ENCODE measurements at regions not wholly inside any gene's neighbourhood (a gene's known extent, or its start where the extent isn't known, plus 50 kb on each side); places are given as distances from the start of the nearest gene placed in this dataset.

DNA sequence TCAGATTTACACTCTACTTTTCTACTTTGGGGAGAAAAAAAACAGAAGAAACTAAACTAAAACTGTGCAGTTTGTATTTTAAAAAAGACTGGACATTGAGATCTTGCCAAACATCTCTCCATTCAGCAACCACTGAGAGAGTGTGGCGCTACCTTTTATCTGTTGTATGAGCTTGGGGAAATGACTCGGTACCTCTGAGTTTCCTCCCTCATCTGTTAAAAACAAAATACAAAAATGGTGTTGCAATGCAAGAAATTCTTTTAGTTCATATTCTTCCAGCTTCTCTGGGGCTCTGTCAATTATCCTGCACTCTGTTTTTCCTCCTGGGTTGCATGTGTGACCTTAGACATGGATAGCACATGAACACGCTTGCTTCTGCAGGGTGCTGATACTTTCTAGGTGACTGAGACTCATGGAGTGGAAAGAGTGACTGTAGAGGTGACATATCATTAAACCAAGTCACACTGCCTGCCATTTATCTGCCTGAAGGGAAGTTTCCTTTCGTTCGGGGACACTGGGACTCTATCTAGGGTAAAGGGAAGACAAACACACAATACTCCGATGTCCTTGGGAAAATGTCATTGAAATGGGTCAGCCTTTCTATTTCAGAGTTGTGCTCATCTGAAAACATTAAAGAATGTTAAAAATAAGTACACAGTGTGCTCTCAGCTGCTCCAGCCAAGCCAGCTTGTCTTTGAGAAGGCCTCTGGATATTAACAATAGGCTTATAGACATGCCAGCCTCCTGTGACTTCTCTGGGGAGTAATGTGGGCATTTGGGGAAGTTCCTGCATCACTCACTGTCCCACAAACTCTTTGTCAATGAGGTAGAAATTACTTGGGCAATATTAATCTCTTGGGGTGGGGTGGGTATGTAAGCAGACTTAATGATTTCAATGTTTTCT, 91.4 kb downstream of the TRIB2 start:
- TF ChIP-seq, protein P1, sequence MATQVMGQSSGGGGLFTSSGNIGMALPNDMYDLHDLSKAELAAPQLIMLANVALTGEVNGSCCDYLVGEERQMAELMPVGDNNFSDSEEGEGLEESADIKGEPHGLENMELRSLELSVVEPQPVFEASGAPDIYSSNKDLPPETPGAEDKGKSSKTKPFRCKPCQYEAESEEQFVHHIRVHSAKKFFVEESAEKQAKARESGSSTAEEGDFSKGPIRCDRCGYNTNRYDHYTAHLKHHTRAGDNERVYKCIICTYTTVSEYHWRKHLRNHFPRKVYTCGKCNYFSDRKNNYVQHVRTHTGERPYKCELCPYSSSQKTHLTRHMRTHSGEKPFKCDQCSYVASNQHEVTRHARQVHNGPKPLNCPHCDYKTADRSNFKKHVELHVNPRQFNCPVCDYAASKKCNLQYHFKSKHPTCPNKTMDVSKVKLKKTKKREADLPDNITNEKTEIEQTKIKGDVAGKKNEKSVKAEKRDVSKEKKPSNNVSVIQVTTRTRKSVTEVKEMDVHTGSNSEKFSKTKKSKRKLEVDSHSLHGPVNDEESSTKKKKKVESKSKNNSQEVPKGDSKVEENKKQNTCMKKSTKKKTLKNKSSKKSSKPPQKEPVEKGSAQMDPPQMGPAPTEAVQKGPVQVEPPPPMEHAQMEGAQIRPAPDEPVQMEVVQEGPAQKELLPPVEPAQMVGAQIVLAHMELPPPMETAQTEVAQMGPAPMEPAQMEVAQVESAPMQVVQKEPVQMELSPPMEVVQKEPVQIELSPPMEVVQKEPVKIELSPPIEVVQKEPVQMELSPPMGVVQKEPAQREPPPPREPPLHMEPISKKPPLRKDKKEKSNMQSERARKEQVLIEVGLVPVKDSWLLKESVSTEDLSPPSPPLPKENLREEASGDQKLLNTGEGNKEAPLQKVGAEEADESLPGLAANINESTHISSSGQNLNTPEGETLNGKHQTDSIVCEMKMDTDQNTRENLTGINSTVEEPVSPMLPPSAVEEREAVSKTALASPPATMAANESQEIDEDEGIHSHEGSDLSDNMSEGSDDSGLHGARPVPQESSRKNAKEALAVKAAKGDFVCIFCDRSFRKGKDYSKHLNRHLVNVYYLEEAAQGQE (IDR thresholded peaks at IDR 0.05; ENCODE audit: low read depth): no peak
- TF ChIP-seq, protein P2, sequence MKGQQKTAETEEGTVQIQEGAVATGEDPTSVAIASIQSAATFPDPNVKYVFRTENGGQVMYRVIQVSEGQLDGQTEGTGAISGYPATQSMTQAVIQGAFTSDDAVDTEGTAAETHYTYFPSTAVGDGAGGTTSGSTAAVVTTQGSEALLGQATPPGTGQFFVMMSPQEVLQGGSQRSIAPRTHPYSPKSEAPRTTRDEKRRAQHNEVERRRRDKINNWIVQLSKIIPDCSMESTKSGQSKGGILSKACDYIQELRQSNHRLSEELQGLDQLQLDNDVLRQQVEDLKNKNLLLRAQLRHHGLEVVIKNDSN (IDR thresholded peaks at IDR 0.05): no peak
- TF ChIP-seq EGR1 (IDR thresholded peaks at IDR 0.05): no peak
- TF ChIP-seq FOXM1 (IDR thresholded peaks at IDR 0.05; ENCODE audit: borderline replicate concordance, low read depth): no peak

DNA sequence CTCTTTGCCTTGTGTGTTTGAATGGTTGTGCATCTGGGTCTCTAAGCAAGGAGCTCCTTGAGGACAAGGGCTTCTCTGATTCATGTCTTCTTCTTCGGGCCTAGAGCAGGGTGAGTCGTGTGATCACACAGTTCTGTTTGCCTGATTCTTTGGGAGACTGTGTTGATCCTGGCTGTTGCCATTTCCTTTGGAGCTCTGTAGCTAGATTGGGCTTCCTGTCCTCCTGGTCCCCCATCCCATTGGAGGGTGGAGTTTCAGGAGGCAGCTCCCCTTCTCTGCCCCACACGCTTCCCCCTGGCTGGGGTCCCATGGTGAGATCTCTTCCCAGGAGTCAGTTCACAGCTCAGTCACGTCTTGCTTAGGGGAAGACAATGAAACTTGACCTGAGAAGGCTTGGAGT, 92.8 kb downstream of the TRIB2 start:
- TF ChIP-seq, protein P1 (IDR thresholded peaks at IDR 0.05; ENCODE audit: low read depth): no peak
- TF ChIP-seq CREB1 (IDR thresholded peaks at IDR 0.05; ENCODE audit: low read depth): no peak
- TF ChIP-seq CEBPB (IDR thresholded peaks at IDR 0.05): no peak
- TF ChIP-seq EGR1 (IDR thresholded peaks at IDR 0.05): no peak
- no peak for TF ChIP-seq FOXM1 (IDR thresholded peaks at IDR 0.05; ENCODE audit: borderline replicate concordance, low read depth)
- no peak for TF ChIP-seq EP300 (IDR thresholded peaks at IDR 0.05; ENCODE audit: borderline replicate concordance)
- TF ChIP-seq TEAD4 (IDR thresholded peaks at IDR 0.05): no peak

DNA sequence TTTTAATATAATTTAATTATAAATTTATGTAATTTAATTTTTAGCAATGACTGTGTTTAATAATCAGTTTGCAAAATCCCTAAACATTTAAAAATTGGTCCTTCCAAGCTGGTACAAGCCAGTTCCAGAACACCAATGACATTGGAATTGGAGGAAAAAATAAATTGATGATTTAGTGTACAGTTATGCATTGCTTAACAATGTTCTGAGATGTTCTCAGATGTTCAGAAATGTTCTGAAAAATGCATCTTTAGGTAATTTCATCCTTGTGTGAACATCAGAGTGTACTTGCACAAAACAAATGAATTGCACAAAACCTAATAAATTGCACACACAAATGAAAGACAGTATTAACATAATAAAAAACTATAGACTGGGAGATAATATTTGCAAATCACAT, 95.2 kb downstream of the TRIB2 start:
- TF ChIP-seq TEAD4 (IDR thresholded peaks at IDR 0.05): no peak

DNA sequence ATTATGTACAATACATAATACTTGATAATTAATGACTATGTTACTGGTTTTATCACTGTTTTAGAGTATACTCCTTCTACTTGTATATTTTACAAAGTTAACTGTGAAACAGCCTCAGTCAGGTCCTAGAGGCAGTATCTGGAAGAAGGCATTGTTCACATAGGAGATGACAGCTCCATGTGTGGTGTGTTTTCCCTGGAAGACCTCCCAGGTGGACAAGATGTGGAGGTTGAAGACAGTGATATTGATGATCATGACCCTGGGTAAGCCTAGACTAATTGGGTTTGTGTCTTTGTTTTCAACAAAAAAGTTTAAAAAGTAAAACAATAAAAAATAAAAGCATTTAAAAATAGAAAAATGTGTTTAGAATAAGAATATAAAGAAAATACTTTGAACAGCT, 96.4 kb downstream of the TRIB2 start:
- TF ChIP-seq NFIC (IDR thresholded peaks at IDR 0.05): no peak

DNA sequence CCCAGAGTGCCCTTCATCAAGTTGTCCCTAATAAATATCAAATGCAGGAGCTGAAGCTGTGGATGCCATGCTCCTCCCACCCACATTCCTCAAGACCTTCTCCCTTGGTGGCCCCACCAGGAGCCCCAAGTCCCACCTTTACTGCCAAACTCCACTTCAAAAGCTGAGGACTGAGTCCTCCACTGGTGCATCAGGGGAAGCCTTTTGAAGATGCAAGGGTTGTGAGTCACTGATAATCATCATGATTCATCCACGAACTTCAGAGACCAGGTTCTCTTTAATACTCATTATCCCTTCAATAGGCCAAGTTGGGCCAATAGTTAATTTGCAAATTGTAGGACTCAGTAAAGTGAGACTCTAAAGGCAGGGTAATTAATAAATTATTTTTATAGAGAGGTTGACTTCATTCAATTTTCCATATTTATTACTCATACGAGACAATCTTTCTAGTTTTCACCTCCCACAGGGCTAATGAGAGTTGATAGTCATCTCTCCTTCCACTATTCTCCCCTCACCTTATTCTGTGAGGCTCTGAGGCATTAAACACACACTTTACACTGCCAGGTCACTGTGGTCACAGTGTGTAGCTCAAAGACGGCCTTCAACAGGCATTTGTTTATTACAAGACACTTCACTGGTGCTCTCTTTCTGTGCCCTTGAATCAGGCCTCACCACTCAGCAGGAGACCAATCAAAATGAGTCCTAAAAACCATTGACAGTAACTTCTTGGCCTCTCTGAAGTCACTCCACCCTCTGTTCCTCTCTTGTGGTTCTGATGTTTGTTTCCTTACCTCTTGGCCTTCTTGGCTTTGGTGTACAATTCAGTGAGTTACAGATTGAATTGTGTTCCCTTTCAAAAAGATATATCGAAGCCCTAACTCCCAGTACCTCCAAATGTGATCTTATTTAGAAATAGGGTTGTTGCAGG, 99.9 kb downstream of the TRIB2 start:
- no peak for TF ChIP-seq CREB1 (IDR thresholded peaks at IDR 0.05; ENCODE audit: low read depth)
- TF ChIP-seq, protein P3, sequence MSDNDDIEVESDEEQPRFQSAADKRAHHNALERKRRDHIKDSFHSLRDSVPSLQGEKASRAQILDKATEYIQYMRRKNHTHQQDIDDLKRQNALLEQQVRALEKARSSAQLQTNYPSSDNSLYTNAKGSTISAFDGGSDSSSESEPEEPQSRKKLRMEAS (IDR thresholded peaks at IDR 0.05): no peak
- no peak for TF ChIP-seq ZBTB7A (IDR thresholded peaks at IDR 0.05; ENCODE audit: low read depth)
- no peak for TF ChIP-seq TAF1 (IDR thresholded peaks at IDR 0.05; ENCODE audit: low read depth)
- TF ChIP-seq RAD21 (IDR thresholded peaks at IDR 0.05; ENCODE audit: low read depth): no peak
- TF ChIP-seq, protein P2 (IDR thresholded peaks at IDR 0.05): no peak
- TF ChIP-seq TCF12 (IDR thresholded peaks at IDR 0.05; ENCODE audit: low read depth): no peak
- no peak for TF ChIP-seq CEBPB (IDR thresholded peaks at IDR 0.05)
- TF ChIP-seq EP300 (IDR thresholded peaks at IDR 0.05; ENCODE audit: borderline replicate concordance): no peak
- no peak for TF ChIP-seq FOXM1 (IDR thresholded peaks at IDR 0.05; ENCODE audit: borderline replicate concordance, low read depth)
- TF ChIP-seq YY1 (IDR thresholded peaks at IDR 0.05; ENCODE audit: low read depth): no peak
- TF ChIP-seq, protein P1 (IDR thresholded peaks at IDR 0.05; ENCODE audit: low read depth): no peak
- no peak for TF ChIP-seq EGR1 (IDR thresholded peaks at IDR 0.05)
- no peak for TF ChIP-seq NFIC (IDR thresholded peaks at IDR 0.05)
- TF ChIP-seq TEAD4 (IDR thresholded peaks at IDR 0.05): no peak

All from Ishikawa (cell line).